RWPE2 (cell line): ENCODE measurements at regions not wholly inside any gene's neighbourhood (a gene's known extent, or its start where the extent isn't known, plus 50 kb on each side); places are given as distances from the start of the nearest gene placed in this dataset.

Source experiments
- ATAC-seq: fragments of 200-7000 bp; cut with Tn5 transposase; 3 replicates; pipeline ENCODE4 v1.9.1; 2021; ENCODE audit warnings: low read depth
- DNase-seq: peaks from one replicate; pipeline ENCODE4 v3.0.0-alpha.2; 2020; ENCODE audit warnings: low spot score
- H3K27ac ChIP-seq: fragments of 450-650 bp; 2 replicates; pipeline ENCODE4 v1.5.1; 2017; ENCODE audit warnings: mild to moderate bottlenecking; ENCODE audit not compliant: poor library complexity, severe bottlenecking
- H3K27me3 ChIP-seq: fragments of 250-450 bp; sonication (Bioruptor Pico); 2 replicates; pipeline ENCODE4 v1.5.1; 2021; ENCODE audit warnings: mild to moderate bottlenecking, moderate library complexity; ENCODE audit not compliant: insufficient read depth, poor library complexity, severe bottlenecking
- H3K36me3 ChIP-seq: fragments of 250-450 bp; sonication (Bioruptor Pico); 2 replicates; pipeline ENCODE4 v1.5.1; 2020; ENCODE audit warnings: low read depth, mild to moderate bottlenecking, moderate library complexity
- H3K4me1 ChIP-seq: fragments of 250-450 bp; sonication (Bioruptor Pico); 2 replicates; pipeline ENCODE4 v1.5.1; 2021; ENCODE audit warnings: mild to moderate bottlenecking, moderate library complexity; ENCODE audit not compliant: insufficient read depth, poor library complexity, severe bottlenecking
- H3K4me3 ChIP-seq: fragments of 250-450 bp; sonication (Bioruptor Pico); 2 replicates; pipeline ENCODE4 v1.5.1; 2021; ENCODE audit warnings: mild to moderate bottlenecking, moderate library complexity; ENCODE audit not compliant: severe bottlenecking
- H3K9me3 ChIP-seq: fragments of 250-450 bp; sonication (Bioruptor Pico); 2 replicates; pipeline ENCODE4 v1.5.1; 2021; ENCODE audit warnings: mild to moderate bottlenecking, moderate library complexity; ENCODE audit not compliant: severe bottlenecking
- TF ChIP-seq, protein P1 (sequence below): fragments of 450-650 bp; IDR thresholded peaks from one replicate; pipeline ENCODE4 v1.5.1; 2017; ENCODE audit warnings: mild to moderate bottlenecking, moderate library complexity; ENCODE audit not compliant: poor library complexity, severe bottlenecking

DNA sequence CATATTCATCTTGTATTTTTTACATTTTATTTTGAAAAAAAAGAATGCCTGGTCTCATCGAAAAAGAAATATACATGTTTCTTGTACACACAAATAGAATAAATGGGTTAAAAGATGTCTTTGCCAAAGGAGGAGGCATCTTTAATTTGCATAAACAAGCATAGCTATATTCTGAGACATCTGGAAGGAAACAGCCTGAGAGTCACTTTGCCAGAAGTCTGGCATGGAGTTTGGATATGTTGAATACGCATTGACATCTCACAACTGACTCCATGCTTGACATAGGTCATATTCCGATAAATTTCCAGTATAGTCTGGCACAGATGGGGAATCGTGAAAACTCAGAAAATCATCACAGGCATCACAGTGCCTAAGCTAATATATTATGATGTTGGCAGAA lies 1317.5 kb upstream of the CELF4 start:
- TF ChIP-seq, protein P1, sequence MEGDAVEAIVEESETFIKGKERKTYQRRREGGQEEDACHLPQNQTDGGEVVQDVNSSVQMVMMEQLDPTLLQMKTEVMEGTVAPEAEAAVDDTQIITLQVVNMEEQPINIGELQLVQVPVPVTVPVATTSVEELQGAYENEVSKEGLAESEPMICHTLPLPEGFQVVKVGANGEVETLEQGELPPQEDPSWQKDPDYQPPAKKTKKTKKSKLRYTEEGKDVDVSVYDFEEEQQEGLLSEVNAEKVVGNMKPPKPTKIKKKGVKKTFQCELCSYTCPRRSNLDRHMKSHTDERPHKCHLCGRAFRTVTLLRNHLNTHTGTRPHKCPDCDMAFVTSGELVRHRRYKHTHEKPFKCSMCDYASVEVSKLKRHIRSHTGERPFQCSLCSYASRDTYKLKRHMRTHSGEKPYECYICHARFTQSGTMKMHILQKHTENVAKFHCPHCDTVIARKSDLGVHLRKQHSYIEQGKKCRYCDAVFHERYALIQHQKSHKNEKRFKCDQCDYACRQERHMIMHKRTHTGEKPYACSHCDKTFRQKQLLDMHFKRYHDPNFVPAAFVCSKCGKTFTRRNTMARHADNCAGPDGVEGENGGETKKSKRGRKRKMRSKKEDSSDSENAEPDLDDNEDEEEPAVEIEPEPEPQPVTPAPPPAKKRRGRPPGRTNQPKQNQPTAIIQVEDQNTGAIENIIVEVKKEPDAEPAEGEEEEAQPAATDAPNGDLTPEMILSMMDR: no peak
- H3K4me3 ChIP-seq: no peak overlapping the region
- no peak for ATAC-seq

DNA sequence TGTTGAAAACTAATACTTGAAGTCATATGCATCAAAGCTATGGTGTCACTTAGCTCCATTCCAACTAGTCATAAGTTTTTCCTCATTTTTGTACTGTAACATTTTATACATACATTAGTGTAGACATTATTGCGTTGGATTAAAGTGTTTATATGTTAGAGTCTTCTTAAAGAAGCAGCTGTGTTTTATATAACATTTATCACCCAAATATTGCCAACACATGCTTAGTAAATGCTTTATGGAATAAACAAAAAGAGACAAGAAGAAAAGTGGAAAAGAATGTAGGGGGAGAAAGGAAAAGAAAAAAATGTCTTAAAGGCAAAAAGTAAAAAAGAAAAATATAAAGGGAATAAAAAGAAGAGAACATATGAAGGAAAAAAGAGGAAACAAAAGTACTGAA lies 1314.3 kb upstream of the CELF4 start:
- Histone ChIP-seq H3K9me3 (no peaks in the 10 kb centered on the region), H3K36me3 (no peaks in the 10 kb centered on the region), H3K27me3 (peaks cover 5% of the 10 kb centered on the region), H3K4me3 (no peak overlapping the region), H3K27ac (no peak overlapping the region), H3K4me1 (no peaks in the 10 kb centered on the region)
- ATAC-seq (no peak), DNase-seq (no peak)
- TF ChIP-seq, protein P1: no peak

More for the DNA sequence above, 1317.5 kb upstream of the CELF4 start:
- H3K27ac ChIP-seq: no peak overlapping the region
- no peaks in the 10 kb centered on the region for H3K9me3 ChIP-seq
- DNase-seq: no peak
- H3K4me1 ChIP-seq: no peaks in the 10 kb centered on the region
- H3K36me3 ChIP-seq: no peaks in the 10 kb centered on the region
- peaks cover 8% of the 10 kb centered on the region for H3K27me3 ChIP-seq

DNA sequence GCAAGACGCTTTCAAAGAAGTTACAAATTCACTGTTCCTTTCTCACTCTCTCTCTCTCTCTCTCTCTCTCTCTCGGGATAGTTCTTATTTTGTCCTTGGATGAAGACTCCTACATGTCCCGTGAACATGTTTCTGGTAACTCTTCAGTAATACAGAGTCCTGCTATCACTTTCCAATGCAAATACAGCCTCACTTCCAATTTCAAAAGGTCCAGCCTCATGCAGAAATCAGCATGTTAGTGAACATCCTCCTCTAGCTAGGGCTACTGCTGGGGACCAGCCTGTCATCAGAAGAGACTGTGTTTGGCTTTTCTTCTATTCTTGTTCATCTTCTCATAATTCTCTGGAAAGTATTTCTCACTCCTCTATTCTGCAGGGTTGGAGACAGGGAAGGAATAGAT lies 1306.7 kb upstream of the CELF4 start:
- H3K27me3 ChIP-seq: no peaks in the 10 kb centered on the region
- TF ChIP-seq, protein P1: no peak
- H3K4me1 ChIP-seq: no peaks in the 10 kb centered on the region
- H3K36me3 ChIP-seq: no peaks in the 10 kb centered on the region
- ATAC-seq (no peak), DNase-seq (no peak)
- H3K4me3 ChIP-seq: no peak overlapping the region
- no peaks in the 10 kb centered on the region for H3K9me3 ChIP-seq
- H3K27ac ChIP-seq: no peak overlapping the region

DNA sequence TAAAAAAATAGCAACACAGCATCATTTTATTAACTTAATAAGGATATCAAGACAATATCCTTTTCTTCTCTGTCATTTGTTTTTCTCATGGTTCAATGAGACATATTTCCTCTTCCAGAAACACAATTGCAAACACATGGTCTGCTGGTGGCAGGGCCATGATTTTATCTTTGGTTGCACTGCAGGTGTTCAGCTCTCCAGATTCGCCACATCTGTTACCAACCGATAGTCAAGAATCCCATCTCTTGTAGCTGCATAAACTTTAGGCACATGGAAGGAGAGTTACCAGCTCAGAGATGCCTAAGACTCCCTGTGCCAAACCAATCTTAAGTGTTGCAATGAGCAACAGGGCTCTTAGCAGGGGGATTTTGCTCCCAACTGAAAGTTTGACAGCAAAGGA lies 1303.2 kb upstream of the CELF4 start:
- Histone ChIP-seq H3K27me3 (no peaks in the 10 kb centered on the region), H3K4me1 (no peaks in the 10 kb centered on the region), H3K36me3 (no peaks in the 10 kb centered on the region), H3K9me3 (no peaks in the 10 kb centered on the region), H3K4me3 (no peak overlapping the region), H3K27ac (no peak overlapping the region)
- DNase-seq (no peak), ATAC-seq (no peak)
- TF ChIP-seq, protein P1: no peak

DNA sequence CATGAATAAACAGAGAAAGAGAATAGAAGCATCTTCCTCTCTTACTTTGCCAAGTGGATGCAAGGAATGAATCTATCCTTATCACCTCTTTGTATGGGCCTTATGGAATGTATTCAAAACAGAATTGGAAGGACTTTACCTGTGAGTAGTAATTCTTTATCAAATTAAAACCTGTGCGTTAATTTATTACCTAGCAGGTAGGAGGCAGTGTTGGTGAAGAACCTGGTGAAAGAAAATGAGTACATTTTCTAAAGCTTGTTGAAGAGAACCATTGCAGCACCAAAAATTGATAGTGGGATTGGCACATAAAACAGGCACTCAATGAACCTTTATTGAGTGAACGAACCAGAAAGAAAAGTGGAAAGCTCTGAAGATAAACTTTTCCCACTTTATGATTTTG lies 1302.1 kb upstream of the CELF4 start:
- Histone ChIP-seq H3K27me3 (no peaks in the 10 kb centered on the region), H3K27ac (no peak overlapping the region), H3K36me3 (no peaks in the 10 kb centered on the region), H3K9me3 (no peaks in the 10 kb centered on the region), H3K4me1 (no peaks in the 10 kb centered on the region), H3K4me3 (no peak overlapping the region)
- TF ChIP-seq, protein P1: no peak
- DNase-seq: no peak
- ATAC-seq: no peak
